Inflammatory macrophage (primary cell): ENCODE measurements at regions not wholly inside any gene's neighbourhood (a gene's known extent, or its start where the extent isn't known, plus 50 kb on each side); places are given as distances from the start of the nearest gene placed in this dataset.
A peak's percentile ranks its signal among the peaks of the same experiment; 100 is the strongest.

Experiments
- DNase-seq, 2 donors: peaks; one replicate each; pipeline ENCODE4 v3.0.0-alpha.2; 2020 to 2022

GRCh38 chr6:48057601-48058000 lies 53.4 kb downstream of the PTCHD4 start:
- DNase-seq: peak; percentile 15 to 51

GRCh38 chr6:48048451-48049146 lies 62.4 kb downstream of the PTCHD4 start:
- DNase-seq: peak; percentile 4 to 75

- no peak for DNase-seq
Observed at GRCh38 chr6:48041894-48042293, 69.1 kb downstream of the PTCHD4 start.

- peak in 1 of 2 donors; percentile 76 for DNase-seq
Observed at GRCh38 chr6:48037946-48038345, 73.1 kb downstream of the PTCHD4 start.

DNA sequence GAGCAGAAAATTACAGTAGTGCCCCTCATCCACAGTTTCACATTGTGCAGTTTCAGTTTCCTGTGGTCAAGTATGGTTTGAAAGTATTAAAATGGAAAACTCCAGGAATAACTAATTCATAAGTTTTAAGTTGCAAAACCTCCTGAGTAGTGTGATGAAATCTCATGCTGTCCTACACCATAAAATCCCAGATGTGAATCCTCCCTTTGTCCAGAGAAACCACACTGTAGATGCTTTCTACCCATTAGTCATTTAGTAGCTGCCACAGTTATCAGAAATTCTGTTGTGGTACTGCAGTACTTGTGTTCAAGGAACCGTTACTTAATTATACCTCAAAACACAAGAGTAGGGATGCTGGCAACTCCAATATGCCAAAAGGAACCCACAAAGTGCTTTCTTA lies 74.7 kb downstream of the PTCHD4 start:
- DNase-seq: no peak

GRCh38 chr6:48032151-48032550 lies 78.8 kb downstream of the PTCHD4 start:
- peak in 1 of 2 donors; percentile 48 for DNase-seq

DNA sequence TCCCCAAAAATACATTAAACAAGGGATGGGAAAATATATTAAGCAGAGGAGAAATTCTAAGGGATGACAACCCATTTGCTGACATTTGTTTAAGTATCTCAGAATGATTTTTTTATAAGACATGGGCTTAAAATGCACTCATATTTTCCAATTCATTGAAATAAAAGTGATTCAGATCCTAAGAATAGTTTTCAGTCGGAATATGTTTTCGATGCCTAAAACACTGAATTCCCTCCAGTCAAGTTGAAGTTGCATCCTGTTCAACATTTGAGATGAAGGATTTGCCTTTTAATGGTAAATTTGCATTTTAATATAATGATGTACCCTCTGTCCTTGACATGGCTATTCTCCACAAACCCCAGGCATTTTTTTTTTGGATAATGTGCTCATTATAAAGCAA lies 79.3 kb downstream of the PTCHD4 start:
- DNase-seq: no peak

DNA sequence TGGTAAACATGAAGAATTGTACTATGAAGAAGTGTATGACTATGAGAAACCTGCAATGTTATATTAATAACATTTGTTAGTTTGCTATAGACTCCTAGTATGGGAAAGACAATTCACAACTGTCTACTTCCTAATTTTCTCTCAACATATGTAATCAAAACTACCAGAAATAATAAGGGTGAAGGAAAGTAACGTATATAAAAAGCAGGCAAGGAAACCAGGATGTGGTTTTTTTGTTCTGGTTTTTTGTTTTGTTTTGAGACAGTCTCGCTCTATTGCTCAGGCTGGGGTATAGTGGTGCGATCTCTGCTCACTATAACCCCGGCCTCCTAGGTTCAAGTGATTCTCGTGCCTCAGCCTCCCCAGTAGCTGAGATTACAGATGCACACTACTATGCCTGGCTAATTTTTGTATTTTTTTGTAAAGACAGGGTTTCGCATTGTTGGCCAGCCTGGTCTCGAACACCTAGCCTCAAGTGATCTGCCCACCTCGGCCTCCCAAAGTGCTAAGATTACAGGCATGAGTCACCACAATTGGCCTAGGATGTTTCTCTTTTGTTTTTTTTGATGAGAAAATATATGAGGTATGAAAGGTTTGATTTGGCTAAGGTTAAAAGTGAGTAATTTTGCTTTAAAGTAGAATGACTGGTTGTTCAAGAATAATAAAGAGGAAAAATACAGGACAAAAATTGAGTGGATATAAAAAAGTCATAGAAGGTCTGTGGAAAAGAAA lies 83.1 kb downstream of the PTCHD4 start:
- no peak for DNase-seq

DNA sequence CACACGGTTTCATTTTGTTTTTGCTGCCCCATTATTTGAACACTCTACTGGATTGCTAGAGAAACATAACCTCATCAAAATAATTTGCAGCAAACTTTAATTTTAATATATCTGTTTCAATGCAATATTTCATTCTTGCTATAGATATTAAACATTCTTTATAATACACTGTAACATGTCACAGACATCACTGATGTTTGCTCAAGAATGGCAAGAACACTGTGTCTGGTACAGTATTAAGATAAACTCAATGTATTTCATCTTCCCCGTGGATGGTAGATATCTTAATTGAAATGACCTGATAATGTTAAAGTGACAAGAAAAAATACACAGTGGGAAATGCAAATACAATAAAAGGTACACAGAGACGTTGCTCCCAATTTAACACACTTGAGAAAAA lies 86.0 kb downstream of the PTCHD4 start:
- no peak for DNase-seq

- no peak for DNase-seq
Observed at GRCh38 chr6:48021904-48022303, 89.1 kb downstream of the PTCHD4 start.

DNA sequence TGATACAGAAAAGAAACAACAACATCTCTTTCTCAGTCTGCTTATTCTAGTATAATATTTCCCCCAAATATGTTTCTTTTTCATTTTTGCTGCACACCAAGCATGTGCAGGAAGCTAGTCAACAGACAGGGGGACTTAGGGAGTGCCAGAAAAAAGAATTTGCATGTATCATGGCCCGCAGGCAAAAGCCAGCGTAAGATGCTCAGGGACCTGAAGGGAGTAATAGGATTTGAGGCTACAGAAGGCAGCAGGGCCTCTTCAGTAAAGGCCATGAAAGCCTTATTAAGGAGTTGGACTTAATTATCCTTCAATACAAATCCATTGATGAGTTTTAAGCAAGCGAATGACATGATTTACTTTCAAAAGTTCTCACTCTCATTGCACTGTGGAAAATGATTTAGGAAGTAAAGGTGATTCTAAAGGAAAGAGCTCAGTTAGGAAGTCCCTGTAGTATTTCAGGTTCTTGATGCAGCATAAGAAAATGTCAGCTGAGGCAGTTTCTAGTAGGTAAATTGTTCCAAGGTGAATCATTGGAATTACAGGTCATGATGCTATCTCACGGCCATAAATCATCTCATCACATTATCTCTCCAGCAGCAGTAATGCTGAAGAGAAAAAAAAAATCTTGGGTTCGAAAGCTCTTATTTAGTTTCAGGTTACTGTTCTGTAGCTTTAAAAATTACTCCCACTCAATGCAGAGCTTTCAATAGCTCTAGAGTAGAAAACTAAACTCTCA lies 94.8 kb downstream of the PTCHD4 start:
- no peak for DNase-seq

- no peak for DNase-seq
Observed at GRCh38 chr6:47992809-47993208, 118.2 kb downstream of the PTCHD4 start.

DNA sequence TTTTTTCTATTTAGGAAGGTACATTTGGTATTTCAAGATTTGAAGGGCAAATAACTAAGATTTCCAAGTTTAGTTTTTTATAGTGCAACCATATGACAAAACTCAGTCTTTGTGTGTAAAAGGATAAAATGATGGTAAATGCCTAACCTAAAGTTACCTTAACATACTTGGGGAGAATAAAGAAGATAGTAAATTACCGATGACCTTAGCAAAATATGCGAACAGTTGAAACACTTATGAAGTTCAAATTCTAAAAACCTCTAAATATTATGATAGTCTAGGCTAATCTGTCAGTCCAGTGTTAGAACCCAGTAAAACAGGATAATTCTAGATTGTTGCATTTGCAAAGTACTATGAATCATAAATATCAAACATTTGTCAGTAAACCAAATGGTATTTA lies 127.5 kb downstream of the PTCHD4 start:
- no peak for DNase-seq

GRCh38 chr6:47977314-47977713 lies 133.7 kb downstream of the PTCHD4 start:
- no peak for DNase-seq

DNA sequence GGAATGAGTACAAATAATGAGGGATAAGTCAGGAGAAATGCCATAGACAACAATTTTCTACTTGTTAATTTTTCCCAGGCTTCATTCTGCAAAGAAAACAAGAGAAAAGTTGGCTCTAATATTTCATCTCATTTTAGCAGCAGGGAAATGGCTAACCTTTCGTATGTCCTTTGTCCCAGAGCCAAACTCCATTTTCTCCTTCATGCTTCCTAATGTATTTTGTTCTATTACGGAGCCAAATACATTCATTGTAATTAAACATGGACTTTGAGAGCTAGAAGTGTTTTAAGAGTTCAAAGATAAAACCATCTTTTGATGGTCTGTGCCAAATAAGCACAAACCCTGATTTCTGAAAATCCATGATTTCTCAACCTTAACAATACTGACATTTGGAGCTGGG lies 136.9 kb downstream of the PTCHD4 start:
- no peak for DNase-seq

- no peak for DNase-seq
Observed at GRCh38 chr6:47970826-47971225, 140.2 kb downstream of the PTCHD4 start.

- no peak for DNase-seq
Observed at GRCh38 chr6:47967843-47968242, 143.2 kb downstream of the PTCHD4 start.

GRCh38 chr6:47964969-47965368 lies 146.0 kb downstream of the PTCHD4 start:
- DNase-seq: no peak

GRCh38 chr6:47952640-47953039 lies 158.4 kb downstream of the PTCHD4 start:
- no peak for DNase-seq

DNA sequence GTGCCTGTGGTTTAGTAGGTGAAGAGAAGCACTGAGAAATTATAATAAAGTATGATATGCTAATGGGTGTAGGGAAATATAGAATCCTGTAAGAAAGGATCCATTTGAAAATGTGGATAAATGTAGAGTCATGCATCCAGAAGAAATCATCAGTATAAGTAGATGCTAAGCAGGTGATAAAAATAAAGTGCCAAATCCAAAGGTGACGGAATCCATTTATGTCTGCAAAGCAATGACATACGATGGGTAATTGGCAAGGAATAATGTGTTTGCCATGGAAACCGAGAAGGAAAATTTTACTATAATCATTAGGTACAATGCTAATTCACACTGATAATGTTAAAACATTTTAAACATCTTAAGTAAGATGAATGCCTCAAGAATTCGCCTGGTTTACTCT lies 163.0 kb downstream of the OPN5 start:
- no peak for DNase-seq

DNA sequence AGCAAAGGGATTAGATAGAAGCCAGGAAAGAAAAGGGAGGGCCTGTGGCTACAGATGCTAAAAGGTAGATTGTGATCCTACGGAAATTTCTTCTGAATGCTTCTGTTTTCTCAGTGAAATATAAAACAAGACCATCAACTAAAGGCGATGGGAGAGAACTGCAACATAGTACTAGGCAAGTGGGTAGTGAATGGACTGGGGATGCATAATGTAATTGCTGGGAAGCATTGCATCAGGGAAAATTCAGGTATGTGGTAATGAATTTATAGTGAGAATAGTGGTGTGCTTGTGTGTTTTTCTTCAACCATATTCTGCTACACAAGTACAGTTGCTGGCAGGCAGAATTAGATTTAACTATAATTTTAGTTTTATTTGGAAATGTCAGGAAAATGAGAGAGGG lies 156.6 kb downstream of the OPN5 start:
- DNase-seq: no peak

DNA sequence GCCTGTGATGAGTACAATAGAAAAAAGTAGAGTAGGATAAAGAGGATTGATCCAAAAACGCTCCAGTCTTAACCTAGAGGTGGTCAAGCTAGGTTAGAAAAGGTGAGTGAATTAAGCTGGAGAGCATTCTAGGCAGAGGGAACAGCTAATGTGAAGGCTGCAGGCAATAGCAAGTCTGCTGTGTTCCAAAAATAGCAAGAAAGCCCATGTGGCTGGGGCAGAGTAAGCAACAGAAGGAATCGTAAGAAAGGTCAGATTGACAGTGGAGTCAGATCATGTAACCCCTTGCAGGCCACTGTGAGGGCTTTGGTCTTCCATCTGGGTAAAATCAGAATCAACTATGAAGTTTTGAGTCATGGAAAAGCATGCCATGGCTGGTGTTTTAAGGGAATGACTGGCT lies 155.0 kb downstream of the OPN5 start:
- DNase-seq: no peak

DNA sequence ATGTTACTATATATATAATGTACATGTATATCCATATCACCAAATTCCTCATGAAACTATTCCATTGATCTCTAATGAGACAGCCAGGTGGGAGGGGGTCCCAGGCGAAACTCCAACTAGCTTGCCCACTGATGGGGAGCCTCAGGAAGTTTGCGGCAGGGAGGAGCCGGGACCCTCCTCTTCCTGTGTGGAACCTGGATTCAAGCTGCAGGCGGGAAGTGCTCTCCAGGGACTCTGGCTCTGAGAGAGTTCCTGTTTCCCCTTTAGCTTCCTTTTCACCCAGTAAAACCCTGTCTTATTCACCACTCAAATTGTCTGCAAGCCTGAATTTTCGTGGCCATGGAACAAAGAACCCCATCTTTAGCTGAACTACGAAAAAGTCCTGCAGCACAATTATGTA lies 152.2 kb downstream of the OPN5 start:
- DNase-seq: no peak

DNA sequence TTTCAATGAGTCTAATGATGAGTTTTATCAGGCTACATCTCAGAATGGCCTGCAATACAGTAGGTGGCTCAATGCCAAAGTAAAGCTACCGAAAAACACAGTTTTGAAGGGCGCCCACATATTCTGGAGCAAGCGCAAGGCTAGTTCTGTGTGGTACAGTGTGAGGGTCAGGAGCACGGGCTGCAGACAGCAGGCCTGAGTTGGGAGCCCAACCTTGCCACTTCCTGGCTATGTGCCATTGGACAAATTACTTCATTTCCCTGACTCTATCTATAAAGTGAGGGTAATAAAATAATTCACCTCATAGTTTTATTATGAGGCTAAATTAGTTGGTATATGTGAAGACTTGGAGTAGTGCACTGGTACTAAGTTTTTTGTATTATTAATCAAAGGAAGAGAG lies 150.7 kb downstream of the OPN5 start:
- no peak for DNase-seq
